ENCODE measurements at regions not wholly inside any gene's neighbourhood (a gene's known extent, or its start where the extent isn't known, plus 50 kb on each side); places are given as distances from the start of the nearest gene placed in this dataset.
"Not testable (repeated sequence)": the region's sequence is repeated elsewhere in the genome, so short reads cannot be mapped to it uniquely, and the experiment has no call there.

DNA sequence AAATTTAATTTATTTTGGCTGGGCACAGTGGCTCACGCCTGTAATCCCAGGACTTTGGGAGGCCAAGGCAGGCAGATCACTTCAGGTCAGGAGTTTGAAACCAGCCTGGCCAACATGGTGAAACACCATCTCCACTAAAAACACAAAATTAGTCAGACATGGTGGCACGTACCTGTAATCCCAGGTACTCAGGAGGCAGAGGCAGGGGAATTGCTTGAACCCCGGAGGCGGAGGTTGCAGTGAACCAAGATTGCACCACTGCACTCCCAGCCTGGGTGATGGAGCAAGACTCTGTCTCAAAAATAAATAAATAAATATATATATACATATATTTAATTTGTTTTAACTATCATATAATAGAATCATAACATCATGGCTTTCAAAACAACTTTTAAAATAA is 482.1 kb upstream of the AUTS2 start:
- not testable (repeated sequence) for DNase-seq (ENCODE audit: extremely low read depth, low read depth)

DNA sequence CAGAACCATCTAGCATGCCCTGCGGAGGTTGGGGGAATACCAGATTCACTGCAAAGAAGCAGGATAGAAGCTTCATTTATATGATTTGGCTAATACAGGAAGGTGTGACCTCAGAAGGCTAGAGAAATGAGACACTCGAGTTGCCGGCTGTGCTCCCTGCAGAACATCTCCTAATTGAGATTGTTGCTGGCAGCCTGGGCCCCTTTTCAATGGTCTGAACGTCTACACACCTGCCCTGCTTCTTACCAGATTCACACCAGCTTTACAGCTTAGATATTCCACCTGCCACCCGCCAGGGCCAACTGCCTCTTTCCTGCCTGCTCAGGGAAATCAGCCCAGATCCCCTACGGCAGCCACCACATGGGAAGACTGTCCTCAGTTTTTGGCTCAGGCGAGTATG is 475.3 kb upstream of the AUTS2 start:
- DNase-seq (ENCODE audit: extremely low read depth, low read depth): no peak

DNA sequence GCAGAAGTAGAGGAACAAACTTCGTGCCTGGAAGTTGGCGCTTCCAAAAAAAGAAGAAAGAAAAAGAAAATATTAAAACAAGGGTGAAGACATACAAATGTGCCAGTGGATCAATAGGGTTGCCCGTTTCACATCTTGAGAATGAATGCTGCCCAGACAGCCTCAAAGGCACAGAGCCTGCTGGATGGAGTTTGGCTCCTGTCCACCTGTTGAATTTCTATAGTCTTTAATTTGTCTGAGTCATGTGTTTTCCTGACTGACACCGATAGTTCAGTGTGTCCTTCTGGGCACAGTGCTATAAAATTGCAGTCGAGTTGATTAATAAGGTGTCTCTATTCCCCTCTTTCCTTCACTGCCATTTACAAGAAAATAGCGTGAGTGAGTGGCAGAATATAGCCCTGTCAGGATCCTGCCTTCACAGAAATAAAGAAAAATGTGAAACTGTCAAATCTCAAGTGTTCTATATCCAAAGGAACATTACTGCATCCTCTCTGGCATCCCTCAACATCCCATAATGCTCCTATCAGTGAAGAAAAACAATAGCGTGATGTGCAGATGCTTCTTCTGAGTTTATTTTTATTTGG is 471.3 kb upstream of the AUTS2 start:
- no peak for DNase-seq (ENCODE audit: extremely low read depth, low read depth)

DNA sequence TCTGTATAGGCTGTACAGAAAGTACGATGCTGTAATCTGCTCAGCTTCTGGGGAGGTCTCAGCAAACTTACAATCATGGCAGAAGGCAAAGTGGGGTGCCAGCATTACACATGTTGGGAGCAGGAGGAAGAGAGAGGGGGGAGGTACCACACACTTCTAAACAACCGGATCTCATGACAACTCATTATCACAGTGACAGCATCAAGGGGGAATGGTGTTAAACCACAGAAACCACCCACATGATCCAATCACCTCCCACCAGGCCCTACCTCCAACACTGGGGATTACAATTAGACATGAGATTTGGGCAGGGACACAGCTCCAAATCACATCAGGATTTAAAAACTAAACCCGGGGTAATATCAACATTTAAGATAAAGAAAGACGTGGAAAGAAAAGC is 468.8 kb upstream of the AUTS2 start:
- DNase-seq (ENCODE audit: extremely low read depth, low read depth): no peak

DNA sequence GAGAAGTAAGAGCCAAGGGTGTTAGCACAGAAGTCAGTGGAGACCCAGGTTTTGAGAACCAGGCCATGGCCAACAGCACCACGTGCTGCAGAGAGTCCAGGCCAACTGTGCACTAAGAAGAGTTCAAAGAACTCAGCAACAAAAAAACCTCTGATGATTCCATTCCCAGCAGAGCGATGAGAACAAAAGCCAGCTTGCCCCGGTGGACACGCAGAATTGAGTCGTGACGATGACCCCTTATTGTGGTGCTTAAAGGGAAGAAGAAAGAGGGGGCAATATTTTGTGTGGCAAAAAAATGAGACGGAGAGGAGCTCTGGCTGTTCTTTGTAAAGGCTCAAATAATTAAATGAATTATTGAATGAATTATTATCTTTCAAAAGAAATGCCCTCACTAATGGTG is 468.3 kb upstream of the AUTS2 start:
- no peak for DNase-seq (ENCODE audit: extremely low read depth, low read depth)

DNA sequence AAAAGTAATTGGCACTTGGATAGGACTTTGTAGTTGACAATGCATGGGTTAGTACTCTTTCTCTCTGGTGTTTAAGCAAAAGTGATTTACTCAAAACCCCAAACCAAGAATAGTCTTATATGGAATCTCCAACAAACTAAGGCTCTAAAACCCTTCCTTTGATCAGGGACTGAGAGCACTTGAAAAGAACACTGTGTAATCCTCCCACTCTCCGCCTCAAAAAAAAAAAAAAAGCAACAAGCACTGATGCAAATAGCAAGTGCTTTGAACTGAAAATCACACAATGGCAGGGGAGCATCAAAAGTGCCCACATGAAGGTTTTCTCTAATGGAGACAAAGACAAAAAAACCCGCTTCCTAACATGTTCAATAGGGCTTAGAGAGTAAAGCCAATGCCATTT is 467.9 kb upstream of the AUTS2 start:
- DNase-seq (ENCODE audit: extremely low read depth, low read depth): no peak

DNA sequence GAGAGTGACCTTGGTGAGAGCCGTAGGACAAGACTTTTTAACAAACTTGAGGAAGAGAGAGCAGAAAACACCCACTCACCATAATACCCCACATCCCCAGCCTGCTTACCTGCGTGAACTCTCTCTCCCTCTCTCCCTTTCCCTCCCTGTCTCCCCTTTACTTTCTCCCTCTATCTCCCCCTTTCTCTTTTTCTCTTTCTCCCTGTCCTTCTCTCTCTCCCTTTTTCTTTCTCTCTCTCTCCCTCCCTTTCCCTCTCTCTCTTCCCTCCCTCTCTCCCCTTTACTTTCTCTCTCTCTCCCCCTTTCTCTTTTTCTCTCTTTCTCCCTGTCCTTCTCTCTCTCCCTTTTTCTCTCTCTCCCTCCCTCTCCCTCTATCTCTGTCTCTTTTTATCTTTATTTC is 464.0 kb upstream of the AUTS2 start:
- DNase-seq (ENCODE audit: extremely low read depth, low read depth): no peak

DNA sequence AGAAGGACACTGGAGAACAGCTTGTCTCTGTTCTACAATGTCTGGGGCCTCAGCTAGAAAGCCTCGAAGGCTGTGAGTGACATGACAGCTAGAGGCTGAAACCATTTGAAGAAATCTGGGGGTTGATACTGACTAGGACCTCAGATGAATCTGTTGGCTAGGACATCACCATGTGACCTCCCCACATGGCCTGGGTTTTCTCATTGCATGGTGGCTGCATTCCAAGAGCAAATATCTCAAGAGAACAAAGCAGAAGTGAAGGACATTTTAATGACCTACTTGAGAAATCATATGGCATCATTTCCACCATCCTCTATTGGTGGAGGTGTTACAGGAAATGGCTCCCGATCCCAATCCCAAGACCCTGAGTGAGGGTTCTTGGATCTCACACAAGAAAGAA is 450.6 kb upstream of the AUTS2 start:
- no peak for DNase-seq (ENCODE audit: extremely low read depth, low read depth)

DNA sequence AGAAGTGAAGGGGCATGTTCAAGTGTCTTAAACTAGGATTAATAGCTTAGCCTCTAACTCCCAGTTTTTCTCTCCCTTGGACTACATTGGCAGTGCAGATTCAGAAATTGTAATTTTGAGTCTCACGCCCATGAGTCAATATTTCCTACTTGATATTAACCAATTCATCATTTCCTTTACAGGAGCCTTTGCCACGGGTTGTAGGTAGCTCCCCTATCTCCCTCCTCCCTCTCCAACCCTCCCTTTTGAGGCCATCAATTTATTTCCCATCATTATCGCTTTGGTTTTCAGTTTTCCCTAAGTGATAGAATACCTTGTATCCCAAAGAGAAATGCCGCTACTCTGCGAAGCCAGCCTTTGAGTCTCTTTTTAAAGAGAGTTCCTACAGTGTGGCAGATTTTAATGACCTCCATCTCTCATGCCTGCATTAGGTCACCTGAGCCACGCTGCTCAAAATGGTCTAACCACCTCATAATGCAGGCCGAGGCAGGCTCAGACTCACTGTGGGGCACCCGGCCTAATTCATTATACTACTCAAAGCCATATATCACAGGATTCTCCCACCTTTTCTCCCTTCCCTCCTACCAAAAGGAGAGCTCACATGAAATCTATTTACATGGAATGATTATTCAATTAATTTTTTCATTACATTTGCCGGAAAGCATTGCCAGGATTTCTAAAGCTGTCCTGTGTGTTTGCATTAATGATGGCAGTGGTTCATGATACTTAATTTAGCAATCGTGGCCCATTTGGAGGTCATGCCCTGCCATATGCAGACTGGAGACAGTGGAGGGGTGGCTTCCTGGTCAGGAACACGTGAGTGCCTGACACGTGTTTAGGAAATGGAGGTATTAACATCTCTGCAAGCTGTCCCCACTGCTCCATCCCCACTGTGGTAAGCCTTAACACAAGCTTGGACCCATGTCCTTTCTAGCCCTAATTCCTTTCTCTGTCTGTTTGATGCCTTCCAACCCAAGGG is 448.2 kb upstream of the AUTS2 start:
- DNase-seq (ENCODE audit: extremely low read depth, low read depth): no peak

DNA sequence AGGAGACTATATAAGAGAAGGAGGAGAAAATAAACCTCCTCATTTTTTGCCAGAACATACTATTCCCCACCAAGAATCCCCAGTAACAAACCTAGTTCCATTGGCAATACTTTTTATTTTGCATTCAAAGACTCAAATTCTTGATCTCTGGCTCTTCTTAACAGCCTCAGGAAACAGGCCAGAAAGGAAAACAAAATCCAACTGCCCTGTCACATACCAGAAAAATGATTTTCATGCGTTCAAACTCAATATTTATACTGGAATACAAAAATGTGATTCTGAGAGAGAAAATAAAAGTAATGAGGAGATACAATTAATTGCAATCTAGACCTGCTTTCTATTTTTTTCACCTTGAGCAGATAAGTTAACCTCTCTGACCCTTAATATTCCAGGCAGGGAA is 435.9 kb upstream of the AUTS2 start:
- DNase-seq (ENCODE audit: extremely low read depth, low read depth): no peak

DNA sequence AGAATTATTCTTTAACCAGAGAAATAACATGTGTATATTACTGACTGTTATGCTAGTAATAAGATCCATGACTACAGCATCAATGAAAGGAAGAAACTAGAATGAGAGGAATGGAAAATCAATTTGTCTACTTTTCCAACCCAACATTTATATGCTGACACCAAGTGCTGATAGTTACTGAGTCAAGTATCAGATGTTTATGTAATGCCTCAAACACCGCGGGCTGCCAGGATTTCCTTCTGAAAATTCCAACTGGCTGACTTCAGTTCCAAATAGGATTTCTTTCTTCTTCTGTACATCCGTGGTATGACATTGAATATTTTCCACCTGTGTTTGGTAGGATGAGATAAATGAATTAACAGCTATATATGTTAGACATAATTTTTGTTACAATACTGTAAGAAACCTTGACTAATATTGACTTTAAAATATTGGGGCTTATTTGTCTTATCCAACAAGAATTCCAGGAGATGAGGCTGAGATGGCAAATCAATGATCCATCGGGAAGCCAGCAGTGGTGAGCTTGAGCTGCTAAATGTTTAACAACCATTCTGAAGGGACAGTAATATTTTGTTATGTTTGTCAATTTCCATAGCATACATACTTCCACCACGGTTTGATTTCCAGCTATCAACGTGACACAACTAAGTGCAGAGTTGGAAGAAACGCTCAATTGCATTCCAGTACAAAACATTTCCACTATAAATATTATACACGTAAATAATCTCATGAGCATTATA is 435.2 kb upstream of the AUTS2 start:
- DNase-seq (ENCODE audit: extremely low read depth, low read depth): no peak

DNA sequence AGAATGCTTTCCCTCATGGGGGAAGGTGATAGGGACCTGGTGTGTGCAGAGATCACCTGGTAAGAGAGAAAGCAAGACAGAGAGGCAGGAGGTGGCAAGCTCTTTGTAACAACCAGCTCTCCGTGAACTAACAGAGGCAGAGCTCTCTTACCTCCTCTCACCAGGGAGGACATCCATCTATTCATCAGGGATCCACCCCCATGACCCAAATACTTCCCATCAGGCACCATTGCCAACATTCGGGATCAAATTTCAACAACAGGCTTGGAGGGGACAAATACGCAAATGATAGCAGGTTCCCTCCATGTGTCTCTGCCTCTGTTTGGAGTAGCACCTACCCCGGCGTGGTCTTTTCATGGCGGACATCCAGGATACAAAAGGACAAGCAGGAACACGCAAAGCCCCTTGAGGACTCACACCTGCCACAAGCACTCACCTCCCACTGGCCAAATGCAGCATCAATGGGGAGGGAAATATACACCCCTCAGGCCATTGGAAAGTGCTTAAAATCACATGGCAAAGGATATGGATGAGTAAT is 431.2 kb upstream of the AUTS2 start:
- no peak for DNase-seq (ENCODE audit: extremely low read depth, low read depth)

DNA sequence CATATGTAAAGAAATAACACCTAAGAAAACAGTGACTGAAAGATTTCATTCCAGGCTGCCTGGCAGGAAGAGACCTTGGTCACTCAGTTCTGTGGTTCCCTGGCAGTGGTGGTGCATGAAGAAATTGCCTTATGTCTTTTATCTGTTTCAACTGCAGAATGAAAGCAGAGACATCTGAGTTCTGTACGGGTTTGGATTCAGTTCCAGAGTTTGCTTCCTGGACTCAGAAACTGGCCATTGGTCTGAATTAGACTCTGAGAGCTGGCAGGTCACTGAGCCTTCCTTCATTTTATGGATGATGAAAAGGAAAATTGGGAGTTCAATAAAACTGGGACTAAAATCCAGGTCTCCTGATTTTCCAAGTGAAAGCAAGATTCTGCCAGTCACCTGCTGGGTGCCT is 428.9 kb upstream of the AUTS2 start:
- no peak for DNase-seq (ENCODE audit: extremely low read depth, low read depth)

DNA sequence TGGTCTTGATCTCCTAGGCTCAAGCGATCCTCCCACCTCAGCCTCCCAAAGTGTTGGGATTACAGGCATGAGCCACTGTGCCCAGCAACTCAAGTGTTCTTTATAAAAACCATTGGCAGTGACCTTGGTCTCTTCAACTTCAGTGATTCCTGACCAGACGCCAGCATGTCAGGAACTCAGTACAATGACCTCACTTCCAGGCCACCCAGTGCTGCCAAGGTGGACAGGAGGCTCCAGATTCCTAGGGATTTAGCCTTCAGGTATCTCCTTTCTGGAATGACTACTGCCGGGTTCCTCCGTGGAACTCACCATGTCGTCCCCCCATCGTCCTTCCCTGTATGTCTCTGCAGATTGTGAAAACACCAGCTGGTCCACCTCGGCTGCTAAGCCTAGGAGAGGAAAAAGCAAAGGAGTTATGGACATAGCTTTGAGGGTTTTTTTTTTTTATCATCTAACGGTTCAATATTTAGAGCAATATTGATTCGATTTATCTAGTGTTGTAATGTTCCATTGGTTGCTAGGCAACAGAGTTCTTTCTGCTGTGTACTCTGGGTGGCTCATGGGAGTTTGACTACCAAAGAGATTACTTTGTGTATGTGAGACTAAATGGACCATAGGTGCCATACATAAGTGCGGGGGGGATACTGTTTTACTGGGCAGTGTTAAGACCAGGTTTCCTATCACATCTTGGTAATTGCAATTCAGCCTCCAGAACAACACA is 425.8 kb upstream of the AUTS2 start:
- DNase-seq (ENCODE audit: extremely low read depth, low read depth): no peak

DNA sequence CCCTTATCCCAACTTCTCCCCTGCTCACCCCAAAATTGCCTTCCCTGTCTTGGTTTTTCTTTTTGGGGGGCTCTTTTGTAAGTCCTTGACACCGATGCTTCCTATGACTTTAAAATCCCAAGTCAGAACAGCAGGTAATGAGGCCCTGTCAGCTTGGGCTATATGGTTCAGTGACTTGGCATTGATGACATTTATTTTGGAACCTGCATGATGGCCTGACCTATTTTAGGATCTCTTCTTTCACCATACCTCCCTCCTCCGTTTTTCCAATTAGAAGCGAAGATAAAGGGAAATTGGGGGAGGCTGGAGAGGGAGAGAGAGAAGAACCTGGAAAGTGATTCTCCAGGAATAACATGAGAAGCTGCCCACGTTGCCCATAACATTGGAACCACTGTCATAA is 424.9 kb upstream of the AUTS2 start:
- DNase-seq (ENCODE audit: extremely low read depth, low read depth): no peak

DNA sequence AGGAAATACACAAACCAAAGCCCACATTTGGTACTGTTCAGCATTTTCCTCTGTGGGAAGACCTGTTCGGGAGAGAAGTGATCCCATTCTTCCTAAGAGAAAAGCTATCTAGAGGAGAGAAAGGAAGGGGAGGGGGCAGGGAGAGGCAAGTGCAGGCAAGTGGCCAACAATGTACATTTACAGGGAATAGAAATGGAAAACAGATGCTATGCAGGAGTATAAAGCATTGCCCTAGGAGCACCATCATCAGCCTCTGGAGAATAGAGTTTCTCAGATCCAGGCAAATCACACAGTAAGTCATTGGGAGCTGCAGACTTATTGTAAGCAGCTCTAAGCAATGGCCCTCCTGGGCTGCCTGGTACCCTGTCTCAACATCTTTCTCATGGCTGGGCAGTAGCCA is 424.4 kb upstream of the AUTS2 start:
- DNase-seq (ENCODE audit: extremely low read depth, low read depth): no peak

DNA sequence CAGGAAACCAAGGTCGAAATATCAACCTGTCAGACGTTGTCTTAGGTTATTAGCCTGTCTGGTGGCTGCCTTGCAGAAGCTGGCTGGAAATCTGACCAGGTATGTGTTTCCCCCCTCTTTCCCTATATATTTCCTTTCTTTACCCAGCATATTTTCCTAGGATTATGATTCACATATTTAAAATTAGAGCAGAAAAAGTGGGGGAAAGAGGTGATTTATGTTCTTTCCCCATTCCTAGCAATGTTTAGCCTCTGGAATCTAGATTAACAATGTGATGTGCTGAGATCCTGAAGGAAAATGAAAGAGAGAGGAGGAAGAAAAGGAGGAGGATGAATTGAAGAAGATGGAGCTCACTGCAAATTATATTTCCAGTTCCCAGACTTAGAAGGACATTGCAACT is 421.4 kb upstream of the AUTS2 start:
- no peak for DNase-seq (ENCODE audit: extremely low read depth, low read depth)

DNA sequence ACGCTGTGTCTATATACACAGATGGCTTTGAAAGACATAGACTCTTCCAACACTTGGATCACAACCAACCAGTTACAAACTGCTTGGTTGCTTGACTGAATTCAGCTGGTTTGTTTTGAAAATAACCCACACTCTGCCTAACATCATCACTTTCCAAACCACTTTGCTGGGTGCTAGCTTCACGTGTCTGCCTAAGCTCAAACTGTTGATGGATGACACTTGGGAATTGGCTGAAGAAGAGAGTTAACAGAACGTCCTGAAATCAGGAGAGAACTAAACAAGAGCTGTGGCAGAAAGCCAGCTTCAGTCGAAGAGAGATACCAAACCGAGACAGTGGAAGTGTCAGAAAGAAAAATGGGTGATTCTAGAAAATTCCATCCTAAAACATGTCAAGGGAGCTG is 420.8 kb upstream of the AUTS2 start:
- DNase-seq (ENCODE audit: extremely low read depth, low read depth): no peak

DNA sequence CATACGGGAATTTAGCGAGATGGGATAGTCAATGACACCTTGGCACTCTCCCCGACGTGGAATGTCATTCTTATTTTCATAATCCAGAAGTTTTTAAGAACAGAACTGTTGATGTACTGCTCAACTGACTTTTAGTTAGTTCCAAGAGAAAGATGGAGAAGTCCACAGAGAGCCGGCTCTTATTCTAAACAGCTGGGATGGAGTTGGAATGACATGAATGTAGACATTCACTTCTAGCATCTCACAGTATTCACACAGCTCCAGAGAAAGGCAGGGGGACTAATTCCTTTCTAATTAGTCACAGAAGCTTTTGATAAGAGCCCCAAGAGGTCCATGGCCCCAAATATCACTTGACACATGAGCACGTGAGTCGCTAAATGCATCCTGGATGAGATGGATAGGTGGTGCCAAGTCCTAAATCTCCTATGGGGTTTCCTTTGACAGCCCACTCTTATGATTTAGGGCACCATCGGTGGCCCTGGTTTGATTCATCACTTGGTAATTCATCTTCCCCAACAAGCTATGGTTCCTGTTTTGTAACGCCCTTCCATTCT is 420.3 kb upstream of the AUTS2 start:
- no peak for DNase-seq (ENCODE audit: extremely low read depth, low read depth)

DNA sequence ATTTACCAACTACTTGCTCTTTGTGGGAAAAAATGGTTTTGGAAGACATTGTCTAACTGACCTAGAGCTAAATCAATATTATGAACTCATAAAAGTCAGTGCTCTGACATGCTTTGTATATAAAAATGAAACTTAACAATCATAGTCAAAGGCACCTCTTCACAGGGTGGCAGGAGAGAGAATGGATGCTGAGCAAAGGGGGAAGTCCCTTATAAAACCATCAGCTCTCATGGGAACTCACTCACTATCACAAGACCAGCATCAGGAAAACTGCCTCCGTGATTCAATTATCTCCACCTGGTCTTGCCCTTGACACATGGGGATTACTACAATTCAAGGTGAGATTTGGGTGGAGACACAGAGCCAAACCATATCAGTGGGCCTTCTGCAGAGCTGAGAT is 417.6 kb upstream of the AUTS2 start:
- no peak for DNase-seq (ENCODE audit: extremely low read depth, low read depth)

Data from NCI-H460 (cell line).